ENCODE measurements at regions not wholly inside any gene's neighbourhood (a gene's known extent, or its start where the extent isn't known, plus 50 kb on each side); places are given as distances from the start of the nearest gene placed in this dataset.

GRCh38 chr17:11023639-11024479 is 186.0 kb upstream of the PIRT start:
- Histone ChIP-seq H3K9me3 (no peaks in the 10 kb centered on the region), H3K27me3 (no peaks in the 10 kb centered on the region), H3K27ac (no peak overlapping the region), H3K4me3 (no peak overlapping the region), H3K36me3 (replicated peaks in 1 of 2; ENCODE audit: insufficient read depth in 1 of 2, low read depth in 2 of 2) (no peaks in the 10 kb centered on the region), H3K4me1 (no peaks in the 10 kb centered on the region)
- 49 to 57% methylated on average over 5 of the region's 5 CpGs for WGBS, 2 donors
- TF ChIP-seq POLR2A (IDR thresholded peaks at IDR 0.05) (no peak), CTCF (IDR thresholded peaks at IDR 0.05) (no peak)
- intact Hi-C loops (cut with DNase I) = no loop called here
- ATAC-seq = no peak
- no peak for DNase-seq

GRCh38 chr17:11006530-11006929 is 168.6 kb upstream of the PIRT start:
- Histone ChIP-seq H3K27ac (no peak overlapping the region), H3K36me3 (replicated peaks in 1 of 2; ENCODE audit: insufficient read depth in 1 of 2, low read depth in 2 of 2) (no peaks in the 10 kb centered on the region), H3K4me3 (no peak overlapping the region), H3K4me1 (no peaks in the 10 kb centered on the region), H3K27me3 (no peaks in the 10 kb centered on the region), H3K9me3 (no peaks in the 10 kb centered on the region)
- TF ChIP-seq CTCF (IDR thresholded peaks at IDR 0.05) (no peak), POLR2A (IDR thresholded peaks at IDR 0.05) (no peak)
- ATAC-seq = no peak
- intact Hi-C loops (cut with DNase I) = loop anchor here (10.0 kb wide), 1 partner anchor 62 kb away; no protein-coding TSS in a partner anchor
- no peak for DNase-seq
- 24 to 40% methylated on average over 3 to 5 of the region's 5 CpGs for WGBS, 2 donors

GRCh38 chr17:11005940-11006339 is 168.1 kb upstream of the PIRT start:
- WGBS, 2 donors = 55 to 66% methylated on average over 8 of the region's 8 CpGs
- no peak for ATAC-seq
- H3K27me3 ChIP-seq = no peaks in the 10 kb centered on the region
- TF ChIP-seq CTCF (IDR thresholded peaks at IDR 0.05) = no peak
- no peak for TF ChIP-seq POLR2A (IDR thresholded peaks at IDR 0.05)
- no peaks in the 10 kb centered on the region for H3K36me3 ChIP-seq (replicated peaks in 1 of 2; ENCODE audit: insufficient read depth in 1 of 2, low read depth in 2 of 2)
- no peaks in the 10 kb centered on the region for H3K9me3 ChIP-seq
- H3K4me3 ChIP-seq = no peak overlapping the region
- no peak overlapping the region for H3K27ac ChIP-seq
- no peak for DNase-seq
- intact Hi-C loops (cut with DNase I) = loop anchor here (10.0 kb wide), 1 partner anchor 61 kb away; no protein-coding TSS in a partner anchor
- no peaks in the 10 kb centered on the region for H3K4me1 ChIP-seq

GRCh38 chr17:11002417-11002816 is 164.5 kb upstream of the PIRT start:
- 10 to 22% methylated on average over 2 of the region's 2 CpGs for WGBS, 2 donors

More at GRCh38 chr17:11002417-11002816, 164.5 kb upstream of the PIRT start:
- Histone ChIP-seq H3K4me1 (no peaks in the 10 kb centered on the region), H3K36me3 (replicated peaks in 1 of 2; ENCODE audit: insufficient read depth in 1 of 2, low read depth in 2 of 2) (no peaks in the 10 kb centered on the region), H3K9me3 (no peaks in the 10 kb centered on the region), H3K27ac (no peak overlapping the region), H3K4me3 (no peak overlapping the region), H3K27me3 (no peaks in the 10 kb centered on the region)
- TF ChIP-seq POLR2A (IDR thresholded peaks at IDR 0.05) (no peak), CTCF (IDR thresholded peaks at IDR 0.05) (no peak)
- intact Hi-C loops (cut with DNase I) = loop anchor here (10.0 kb wide), 1 partner anchor 58 kb away; no protein-coding TSS in a partner anchor
- DNase-seq (no peak), ATAC-seq (no peak)

Measured in body of pancreas (tissue), 4 donors.